K562 (cell line): ENCODE measurements at regions not wholly inside any gene's neighbourhood (a gene's known extent, or its start where the extent isn't known, plus 50 kb on each side); places are given as distances from the start of the nearest gene placed in this dataset.

Experiments
- CHCHD3 ChIP-seq: fragments of 250-450 bp; sonication (Bioruptor Pico); IDR thresholded peaks from 2 replicates; pipeline ENCODE4 v2.1.2; 2022; ENCODE audit warnings: mild to moderate bottlenecking
- DDX20 ChIP-seq: fragments of 450-650 bp; IDR thresholded peaks from 2 replicates; pipeline ENCODE4 v1.6.1; 2016; ENCODE audit warnings: missing genetic modification characterization, low read depth, mild to moderate bottlenecking, missing compliant biosample characterization, moderate library complexity
- HDAC2 ChIP-seq: fragments of 450-650 bp; IDR thresholded peaks from 2 replicates; pipeline ENCODE4 v1.6.1; 2016; ENCODE audit warnings: mild to moderate bottlenecking
- HMG20B ChIP-seq: fragments of 250-450 bp; sonication (Bioruptor Pico); IDR thresholded peaks from 2 replicates; pipeline ENCODE4 v1.5.0; 2021; ENCODE audit warnings: mild to moderate bottlenecking
- MCM3 ChIP-seq: fragments of 450-650 bp; IDR thresholded peaks from 2 replicates; pipeline ENCODE4 v1.6.1; 2016
- RBM17 ChIP-seq: fragments of 200-400 bp; formaldehyde crosslinking; IDR thresholded peaks from 2 replicates; pipeline ENCODE4 v1.6.1; 2017; ENCODE audit warnings: low read depth, mild to moderate bottlenecking, low read length, borderline replicate concordance
- SMARCA5 ChIP-seq: fragments of 450-650 bp; IDR thresholded peaks from 2 replicates; pipeline ENCODE4 v1.6.1; 2016
- SRSF9 ChIP-seq: fragments of 200-400 bp; formaldehyde crosslinking; IDR thresholded peaks from 2 replicates; pipeline ENCODE4 v1.6.1; 2017; ENCODE audit warnings: low read depth, low read length, borderline replicate concordance
- TEAD4 ChIP-seq, 2 experiments: sonication (generic) in 1 of 2; formaldehyde crosslinking in 1 of 2; IDR thresholded peaks; 2 replicates each; pipeline versions ENCODE4 v1.6.1 to v1.8.0; 2012 to 2022; ENCODE audit warnings: borderline replicate concordance in 1 of 2, inconsistent platforms in 1 of 2, low read length in 1 of 2, mild to moderate bottlenecking in 1 of 2, missing genetic modification reagents in 1 of 2
- ZNF311 ChIP-seq: fragments of 250-450 bp; sonication (Bioruptor Pico); IDR thresholded peaks from 2 replicates; pipeline ENCODE4 v1.4.0; 2020; ENCODE audit warnings: mild to moderate bottlenecking, moderate library complexity
- ZNF584 ChIP-seq: fragments of 200-800 bp; sonication (Bioruptor generic); IDR thresholded peaks from 2 replicates; pipeline ENCODE4 v1.6.1; 2016; ENCODE audit warnings: low read depth, mild to moderate bottlenecking, missing genetic modification characterization, missing compliant biosample characterization
- TF ChIP-seq, protein P1 (sequence below): fragments of 450-650 bp; IDR thresholded peaks from 2 replicates; pipeline ENCODE4 v1.6.1; 2016; ENCODE audit warnings: mild to moderate bottlenecking, moderate library complexity
- TF ChIP-seq, protein P2 (sequence below): fragments of 450-650 bp; formaldehyde crosslinking; IDR thresholded peaks from 2 replicates; pipeline ENCODE4 v1.4.0; 2020; ENCODE audit warnings: mild to moderate bottlenecking
- TF ChIP-seq, protein P3 (sequence below): fragments of 450-650 bp; IDR thresholded peaks from 2 replicates; pipeline ENCODE4 v1.6.1; 2017; ENCODE audit warnings: antibody characterized with exemption

DNA sequence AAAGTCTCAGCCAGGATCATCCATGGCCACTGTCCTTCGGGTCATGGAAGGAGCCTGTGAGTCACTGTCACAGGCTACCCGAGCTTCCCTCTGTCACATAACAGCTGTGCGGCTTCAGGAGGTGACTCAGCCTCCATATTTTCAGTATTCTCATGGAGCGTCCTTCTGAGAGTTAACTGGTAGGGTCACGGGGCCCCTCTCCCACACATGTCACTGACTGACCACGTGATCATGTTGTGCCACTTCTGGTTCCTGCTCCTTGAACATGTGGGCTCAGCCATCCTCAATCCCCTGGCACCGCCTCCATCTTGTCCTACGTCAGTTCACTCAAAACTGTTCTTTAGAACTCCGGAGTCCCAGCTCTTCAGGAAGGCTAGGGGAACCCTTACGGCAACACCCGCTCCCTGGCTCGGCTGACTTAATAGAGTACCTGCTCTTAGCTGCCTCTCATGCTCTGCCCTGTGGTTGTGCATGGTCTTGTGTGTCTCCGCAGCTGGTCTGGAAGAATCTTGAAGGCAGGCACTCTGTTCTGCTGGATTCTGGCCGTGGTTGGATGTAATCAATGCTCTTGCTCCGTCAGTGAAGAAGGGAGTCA lies 182.8 kb downstream of the ICE1 start (continued):
- TF ChIP-seq, protein P1, sequence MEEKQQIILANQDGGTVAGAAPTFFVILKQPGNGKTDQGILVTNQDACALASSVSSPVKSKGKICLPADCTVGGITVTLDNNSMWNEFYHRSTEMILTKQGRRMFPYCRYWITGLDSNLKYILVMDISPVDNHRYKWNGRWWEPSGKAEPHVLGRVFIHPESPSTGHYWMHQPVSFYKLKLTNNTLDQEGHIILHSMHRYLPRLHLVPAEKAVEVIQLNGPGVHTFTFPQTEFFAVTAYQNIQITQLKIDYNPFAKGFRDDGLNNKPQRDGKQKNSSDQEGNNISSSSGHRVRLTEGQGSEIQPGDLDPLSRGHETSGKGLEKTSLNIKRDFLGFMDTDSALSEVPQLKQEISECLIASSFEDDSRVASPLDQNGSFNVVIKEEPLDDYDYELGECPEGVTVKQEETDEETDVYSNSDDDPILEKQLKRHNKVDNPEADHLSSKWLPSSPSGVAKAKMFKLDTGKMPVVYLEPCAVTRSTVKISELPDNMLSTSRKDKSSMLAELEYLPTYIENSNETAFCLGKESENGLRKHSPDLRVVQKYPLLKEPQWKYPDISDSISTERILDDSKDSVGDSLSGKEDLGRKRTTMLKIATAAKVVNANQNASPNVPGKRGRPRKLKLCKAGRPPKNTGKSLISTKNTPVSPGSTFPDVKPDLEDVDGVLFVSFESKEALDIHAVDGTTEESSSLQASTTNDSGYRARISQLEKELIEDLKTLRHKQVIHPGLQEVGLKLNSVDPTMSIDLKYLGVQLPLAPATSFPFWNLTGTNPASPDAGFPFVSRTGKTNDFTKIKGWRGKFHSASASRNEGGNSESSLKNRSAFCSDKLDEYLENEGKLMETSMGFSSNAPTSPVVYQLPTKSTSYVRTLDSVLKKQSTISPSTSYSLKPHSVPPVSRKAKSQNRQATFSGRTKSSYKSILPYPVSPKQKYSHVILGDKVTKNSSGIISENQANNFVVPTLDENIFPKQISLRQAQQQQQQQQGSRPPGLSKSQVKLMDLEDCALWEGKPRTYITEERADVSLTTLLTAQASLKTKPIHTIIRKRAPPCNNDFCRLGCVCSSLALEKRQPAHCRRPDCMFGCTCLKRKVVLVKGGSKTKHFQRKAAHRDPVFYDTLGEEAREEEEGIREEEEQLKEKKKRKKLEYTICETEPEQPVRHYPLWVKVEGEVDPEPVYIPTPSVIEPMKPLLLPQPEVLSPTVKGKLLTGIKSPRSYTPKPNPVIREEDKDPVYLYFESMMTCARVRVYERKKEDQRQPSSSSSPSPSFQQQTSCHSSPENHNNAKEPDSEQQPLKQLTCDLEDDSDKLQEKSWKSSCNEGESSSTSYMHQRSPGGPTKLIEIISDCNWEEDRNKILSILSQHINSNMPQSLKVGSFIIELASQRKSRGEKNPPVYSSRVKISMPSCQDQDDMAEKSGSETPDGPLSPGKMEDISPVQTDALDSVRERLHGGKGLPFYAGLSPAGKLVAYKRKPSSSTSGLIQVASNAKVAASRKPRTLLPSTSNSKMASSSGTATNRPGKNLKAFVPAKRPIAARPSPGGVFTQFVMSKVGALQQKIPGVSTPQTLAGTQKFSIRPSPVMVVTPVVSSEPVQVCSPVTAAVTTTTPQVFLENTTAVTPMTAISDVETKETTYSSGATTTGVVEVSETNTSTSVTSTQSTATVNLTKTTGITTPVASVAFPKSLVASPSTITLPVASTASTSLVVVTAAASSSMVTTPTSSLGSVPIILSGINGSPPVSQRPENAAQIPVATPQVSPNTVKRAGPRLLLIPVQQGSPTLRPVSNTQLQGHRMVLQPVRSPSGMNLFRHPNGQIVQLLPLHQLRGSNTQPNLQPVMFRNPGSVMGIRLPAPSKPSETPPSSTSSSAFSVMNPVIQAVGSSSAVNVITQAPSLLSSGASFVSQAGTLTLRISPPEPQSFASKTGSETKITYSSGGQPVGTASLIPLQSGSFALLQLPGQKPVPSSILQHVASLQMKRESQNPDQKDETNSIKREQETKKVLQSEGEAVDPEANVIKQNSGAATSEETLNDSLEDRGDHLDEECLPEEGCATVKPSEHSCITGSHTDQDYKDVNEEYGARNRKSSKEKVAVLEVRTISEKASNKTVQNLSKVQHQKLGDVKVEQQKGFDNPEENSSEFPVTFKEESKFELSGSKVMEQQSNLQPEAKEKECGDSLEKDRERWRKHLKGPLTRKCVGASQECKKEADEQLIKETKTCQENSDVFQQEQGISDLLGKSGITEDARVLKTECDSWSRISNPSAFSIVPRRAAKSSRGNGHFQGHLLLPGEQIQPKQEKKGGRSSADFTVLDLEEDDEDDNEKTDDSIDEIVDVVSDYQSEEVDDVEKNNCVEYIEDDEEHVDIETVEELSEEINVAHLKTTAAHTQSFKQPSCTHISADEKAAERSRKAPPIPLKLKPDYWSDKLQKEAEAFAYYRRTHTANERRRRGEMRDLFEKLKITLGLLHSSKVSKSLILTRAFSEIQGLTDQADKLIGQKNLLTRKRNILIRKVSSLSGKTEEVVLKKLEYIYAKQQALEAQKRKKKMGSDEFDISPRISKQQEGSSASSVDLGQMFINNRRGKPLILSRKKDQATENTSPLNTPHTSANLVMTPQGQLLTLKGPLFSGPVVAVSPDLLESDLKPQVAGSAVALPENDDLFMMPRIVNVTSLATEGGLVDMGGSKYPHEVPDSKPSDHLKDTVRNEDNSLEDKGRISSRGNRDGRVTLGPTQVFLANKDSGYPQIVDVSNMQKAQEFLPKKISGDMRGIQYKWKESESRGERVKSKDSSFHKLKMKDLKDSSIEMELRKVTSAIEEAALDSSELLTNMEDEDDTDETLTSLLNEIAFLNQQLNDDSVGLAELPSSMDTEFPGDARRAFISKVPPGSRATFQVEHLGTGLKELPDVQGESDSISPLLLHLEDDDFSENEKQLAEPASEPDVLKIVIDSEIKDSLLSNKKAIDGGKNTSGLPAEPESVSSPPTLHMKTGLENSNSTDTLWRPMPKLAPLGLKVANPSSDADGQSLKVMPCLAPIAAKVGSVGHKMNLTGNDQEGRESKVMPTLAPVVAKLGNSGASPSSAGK, result peak; percentile 85
- TF ChIP-seq, protein P2, sequence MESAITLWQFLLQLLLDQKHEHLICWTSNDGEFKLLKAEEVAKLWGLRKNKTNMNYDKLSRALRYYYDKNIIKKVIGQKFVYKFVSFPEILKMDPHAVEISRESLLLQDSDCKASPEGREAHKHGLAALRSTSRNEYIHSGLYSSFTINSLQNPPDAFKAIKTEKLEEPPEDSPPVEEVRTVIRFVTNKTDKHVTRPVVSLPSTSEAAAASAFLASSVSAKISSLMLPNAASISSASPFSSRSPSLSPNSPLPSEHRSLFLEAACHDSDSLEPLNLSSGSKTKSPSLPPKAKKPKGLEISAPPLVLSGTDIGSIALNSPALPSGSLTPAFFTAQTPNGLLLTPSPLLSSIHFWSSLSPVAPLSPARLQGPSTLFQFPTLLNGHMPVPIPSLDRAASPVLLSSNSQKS (CRISPR knock-in tag), result no peak
- TF ChIP-seq SMARCA5 (no peak), HDAC2 (no peak), HMG20B (CRISPR knock-in tag) (no peak), MCM3 (no peak), DDX20 (tag) (no peak), ZNF311 (CRISPR knock-in tag) (no peak), TEAD4 (IDR thresholded peaks at IDR 0.05; ENCODE audit: low read length) (no peak), TEAD4 (CRISPR knock-in tag; IDR thresholded peaks at IDR 0.05; ENCODE audit: borderline replicate concordance) (no peak), RBM17 (no peak), ZNF584 (CRISPR knock-in tag) (peak; percentile 95), CHCHD3 (CRISPR knock-in tag) (no peak), SRSF9 (no peak)
- TF ChIP-seq, protein P3, sequence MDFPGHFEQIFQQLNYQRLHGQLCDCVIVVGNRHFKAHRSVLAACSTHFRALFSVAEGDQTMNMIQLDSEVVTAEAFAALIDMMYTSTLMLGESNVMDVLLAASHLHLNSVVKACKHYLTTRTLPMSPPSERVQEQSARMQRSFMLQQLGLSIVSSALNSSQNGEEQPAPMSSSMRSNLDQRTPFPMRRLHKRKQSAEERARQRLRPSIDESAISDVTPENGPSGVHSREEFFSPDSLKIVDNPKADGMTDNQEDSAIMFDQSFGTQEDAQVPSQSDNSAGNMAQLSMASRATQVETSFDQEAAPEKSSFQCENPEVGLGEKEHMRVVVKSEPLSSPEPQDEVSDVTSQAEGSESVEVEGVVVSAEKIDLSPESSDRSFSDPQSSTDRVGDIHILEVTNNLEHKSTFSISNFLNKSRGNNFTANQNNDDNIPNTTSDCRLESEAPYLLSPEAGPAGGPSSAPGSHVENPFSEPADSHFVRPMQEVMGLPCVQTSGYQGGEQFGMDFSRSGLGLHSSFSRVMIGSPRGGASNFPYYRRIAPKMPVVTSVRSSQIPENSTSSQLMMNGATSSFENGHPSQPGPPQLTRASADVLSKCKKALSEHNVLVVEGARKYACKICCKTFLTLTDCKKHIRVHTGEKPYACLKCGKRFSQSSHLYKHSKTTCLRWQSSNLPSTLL, result no peak
